GM21367 (cell line): ENCODE measurements at regions not wholly inside any gene's neighbourhood (a gene's known extent, or its start where the extent isn't known, plus 50 kb on each side); places are given as distances from the start of the nearest gene placed in this dataset.
"Not testable (repeated sequence)": the region's sequence is repeated elsewhere in the genome, so short reads cannot be mapped to it uniquely, and the experiment has no call there.

Source experiments
- ATAC-seq: cut with Tn5 transposase; IDR thresholded peaks from one replicate; pipeline ENCODE4 v1.9.1; 2021; ENCODE audit not compliant: unreplicated experiment

GRCh38 chr16:29578898-29579297 lies 72.7 kb upstream of the NPIPB12 start:
- ATAC-seq = not testable (repeated sequence)

DNA sequence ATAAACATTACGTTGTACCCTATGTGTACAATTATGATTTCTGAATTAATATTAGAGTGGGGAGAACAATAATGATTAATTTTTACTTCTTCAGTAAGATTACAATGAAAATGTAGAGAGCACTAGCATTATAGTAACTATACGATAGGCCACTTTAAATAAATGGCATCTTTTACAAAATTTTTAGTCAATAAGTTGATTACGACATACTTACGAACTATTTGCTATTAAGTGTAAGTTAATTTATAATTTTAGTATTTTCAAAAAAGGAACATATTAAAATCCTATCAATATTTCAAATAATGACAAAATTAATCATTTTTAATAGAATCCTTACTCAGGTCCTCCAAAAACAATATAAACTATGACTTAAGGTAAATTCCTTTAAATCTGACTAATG lies 75.6 kb upstream of the NPIPB12 start:
- ATAC-seq = not testable (repeated sequence)

DNA sequence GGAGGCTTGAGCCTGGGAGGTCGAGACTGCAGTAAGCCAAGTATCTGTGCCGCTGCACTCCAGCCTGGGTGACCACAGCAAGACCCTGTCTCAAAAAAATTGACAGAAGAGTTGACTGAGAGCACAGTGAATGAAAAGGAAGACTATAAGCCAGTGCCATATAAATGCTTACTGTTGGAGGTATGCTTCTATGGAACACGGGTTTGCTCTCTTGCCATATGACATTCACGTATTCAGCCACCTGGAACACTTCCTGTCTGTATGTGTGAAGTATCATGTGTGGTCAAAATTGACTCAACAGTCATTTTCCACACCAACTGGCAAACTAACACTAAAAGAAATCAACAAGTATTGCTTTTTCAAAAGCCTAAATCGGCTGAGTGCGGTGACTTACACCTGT lies 71.1 kb upstream of the SPN start:
- not testable (repeated sequence) for ATAC-seq

DNA sequence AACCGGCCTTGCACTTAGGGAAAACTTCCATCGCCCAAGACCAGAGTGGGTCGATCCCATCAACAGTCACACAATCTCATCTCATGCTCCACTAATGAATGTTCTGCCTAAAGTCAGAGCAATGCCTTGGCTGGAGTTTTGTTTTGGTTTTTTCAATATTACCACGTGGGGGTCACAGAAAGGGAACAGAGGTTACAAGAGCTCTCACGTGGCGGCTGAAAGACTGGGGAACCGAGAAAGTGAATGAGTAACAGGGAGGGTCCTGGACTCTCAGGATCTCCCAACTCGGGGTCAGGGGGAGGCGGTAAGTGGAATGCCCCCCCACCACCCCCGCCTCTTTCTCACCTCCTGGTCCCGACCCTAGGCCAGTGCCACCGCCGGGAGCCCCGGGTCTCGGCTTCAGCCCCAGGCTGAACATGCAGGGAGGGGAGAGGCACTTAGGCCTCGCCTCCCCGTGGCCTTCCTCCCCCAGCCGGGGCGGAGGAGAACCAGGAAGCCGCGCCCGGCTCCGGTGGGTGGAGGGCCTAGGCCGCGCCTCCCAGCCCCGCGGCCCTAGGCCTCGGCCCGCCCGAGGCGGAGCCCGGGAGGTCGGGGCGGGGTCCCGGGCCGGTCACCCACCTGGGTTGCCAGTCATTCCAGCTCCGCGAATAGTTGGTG lies 68.7 kb upstream of the SPN start:
- ATAC-seq = peak; percentile 23

GRCh38 chr16:29594926-29595838 lies 67.9 kb upstream of the SPN start:
- peak; percentile 61 for ATAC-seq

DNA sequence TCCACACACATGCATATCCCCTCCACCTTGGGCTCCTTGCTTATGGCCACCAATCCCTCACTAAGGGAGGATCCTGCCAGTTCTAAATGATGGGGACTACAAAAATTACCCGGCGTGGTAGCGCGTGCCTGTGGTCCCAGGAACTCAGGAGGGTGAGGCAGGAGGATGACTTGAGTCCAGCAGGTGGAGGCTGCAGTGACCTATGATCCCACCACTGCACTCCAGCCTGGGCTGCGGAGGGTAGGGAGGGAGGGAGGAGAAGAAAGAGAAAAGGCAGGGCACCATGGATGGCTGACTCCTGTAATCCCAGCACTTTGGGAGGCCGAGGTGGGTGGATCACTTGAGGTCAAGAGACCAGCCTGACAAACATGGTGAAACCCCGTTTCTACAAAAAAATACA lies 66.0 kb upstream of the SPN start:
- ATAC-seq = not testable (repeated sequence)

DNA sequence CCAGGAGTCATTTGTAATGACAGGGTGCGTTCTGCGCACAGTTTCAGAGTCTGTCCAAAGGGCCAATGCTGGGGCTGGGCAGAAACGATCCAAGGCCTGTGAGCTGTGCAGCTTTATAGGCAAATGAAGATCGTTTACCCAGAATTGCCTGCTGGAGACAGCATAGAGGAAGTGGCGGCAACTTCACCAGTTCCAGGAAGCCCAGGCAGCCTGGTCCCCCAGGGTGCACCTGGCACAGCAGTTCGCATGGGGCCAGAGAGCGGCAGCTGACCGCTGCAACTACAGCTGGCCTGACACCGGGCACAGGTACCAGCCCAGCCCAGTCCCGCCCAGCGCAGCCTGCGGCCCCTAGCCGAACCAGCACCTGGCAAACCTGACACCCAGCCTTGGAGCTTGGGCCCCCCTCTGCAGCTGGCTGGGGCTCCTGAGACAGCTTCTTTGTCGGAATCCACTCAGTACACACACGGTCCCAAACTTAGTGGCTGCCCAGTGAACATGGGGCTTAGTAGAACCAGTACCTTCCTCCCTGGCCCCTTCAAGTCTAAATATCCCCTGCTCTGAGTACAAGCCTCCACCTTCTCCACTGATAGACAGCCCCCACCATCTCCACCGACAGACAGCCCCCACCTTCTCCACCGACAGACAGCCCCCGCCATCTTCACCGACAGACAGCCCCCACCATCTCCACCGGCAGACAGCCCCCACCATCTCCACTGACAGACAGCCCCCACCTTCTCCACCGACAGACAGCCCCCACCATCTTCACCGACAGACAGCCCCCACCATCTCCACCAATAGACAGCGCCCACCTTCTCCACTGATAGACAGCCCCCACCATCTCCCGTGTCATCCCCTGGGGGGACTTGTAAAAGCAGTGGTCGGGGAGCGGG lies 62.7 kb upstream of the SPN start:
- not testable (repeated sequence) for ATAC-seq

DNA sequence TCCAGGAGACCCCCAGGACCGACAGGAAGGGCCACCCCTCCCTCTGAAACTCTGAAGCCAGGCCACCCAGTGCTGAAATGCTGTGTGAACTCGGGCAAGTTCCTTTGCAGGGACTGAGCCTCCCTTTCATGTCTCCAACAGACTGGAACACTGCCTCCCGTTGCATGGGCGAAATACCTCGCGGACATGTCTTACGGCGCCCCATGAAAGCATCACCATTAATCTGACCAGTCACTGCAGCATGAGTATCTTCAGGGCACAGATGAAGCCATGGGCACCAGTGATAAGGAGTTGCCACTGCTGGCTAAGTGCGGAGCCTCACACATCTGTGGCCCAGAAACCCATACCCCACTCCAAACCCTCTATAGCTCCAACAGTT lies 60.8 kb upstream of the SPN start:
- ATAC-seq = not testable (repeated sequence)

DNA sequence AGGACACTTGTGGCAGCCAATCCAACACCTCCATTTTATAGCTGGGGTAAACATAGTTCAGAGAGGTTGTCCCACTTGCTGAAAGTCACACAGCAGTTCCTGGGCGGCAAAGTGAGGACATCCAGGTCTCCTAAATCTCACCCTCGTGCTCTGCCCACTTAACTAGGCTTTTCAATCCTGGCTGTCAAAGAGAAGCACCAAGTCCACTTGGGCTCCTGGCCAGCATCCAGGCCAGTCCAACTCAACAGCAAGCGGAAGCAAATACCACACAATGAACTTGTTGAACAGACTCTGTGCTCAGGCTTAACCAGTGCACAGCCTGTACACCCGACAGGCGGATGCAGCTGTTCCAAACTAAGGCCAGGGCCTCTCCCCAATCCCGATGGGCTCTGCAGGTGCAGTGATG lies 60.4 kb upstream of the SPN start:
- ATAC-seq = not testable (repeated sequence)

DNA sequence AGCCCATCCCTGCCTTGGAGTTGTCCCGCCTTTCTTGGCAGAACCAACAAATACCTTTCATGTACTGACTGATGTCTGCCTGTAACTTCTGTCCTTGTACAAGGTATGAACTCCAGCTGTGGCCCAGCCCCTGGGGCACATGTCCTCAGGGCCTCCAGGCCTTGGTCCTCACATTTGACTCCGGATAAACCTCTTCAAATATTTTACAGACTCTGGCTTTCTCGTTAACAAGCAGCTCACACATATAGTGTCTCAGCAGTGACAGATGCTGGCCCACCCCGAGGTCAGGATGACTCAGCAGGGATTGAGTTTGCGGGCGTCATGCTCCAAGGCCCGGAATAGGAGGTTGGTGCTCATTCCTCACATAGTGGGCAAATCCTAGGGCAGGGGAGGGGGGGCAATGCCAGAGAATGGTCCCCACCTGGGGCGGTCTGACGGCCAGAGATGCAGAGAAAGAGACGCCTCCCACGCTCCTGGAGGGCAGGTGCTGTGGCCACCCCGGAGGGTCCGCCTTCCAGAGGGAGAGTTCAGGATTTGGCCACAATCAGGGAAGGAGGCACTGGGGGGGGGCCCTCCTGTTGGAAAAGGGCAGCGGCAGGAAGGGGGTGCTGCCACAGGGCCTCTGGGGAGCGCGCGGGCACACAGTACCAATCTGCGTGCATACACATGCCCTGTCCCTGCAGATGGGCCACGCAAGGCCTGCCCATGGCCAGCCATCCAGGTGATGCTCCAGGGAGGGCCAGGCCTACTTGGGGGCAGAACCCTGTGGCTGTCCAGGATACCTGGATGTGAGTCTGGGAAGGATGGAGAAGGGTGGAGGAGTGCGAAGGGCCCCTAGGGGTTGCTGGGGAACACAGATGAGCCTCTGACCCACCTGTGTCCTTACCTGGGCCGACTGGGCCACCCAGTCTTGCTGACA lies 58.2 kb upstream of the SPN start:
- not testable (repeated sequence) for ATAC-seq

- ATAC-seq = not testable (repeated sequence)
Measured at GRCh38 chr16:29605593-29606205, 57.3 kb upstream of the SPN start.

- not testable (repeated sequence) for ATAC-seq
Measured at GRCh38 chr16:29606669-29607427, 56.2 kb upstream of the SPN start.

GRCh38 chr16:29607428-29607823 lies 55.6 kb upstream of the SPN start:
- ATAC-seq = not testable (repeated sequence)

DNA sequence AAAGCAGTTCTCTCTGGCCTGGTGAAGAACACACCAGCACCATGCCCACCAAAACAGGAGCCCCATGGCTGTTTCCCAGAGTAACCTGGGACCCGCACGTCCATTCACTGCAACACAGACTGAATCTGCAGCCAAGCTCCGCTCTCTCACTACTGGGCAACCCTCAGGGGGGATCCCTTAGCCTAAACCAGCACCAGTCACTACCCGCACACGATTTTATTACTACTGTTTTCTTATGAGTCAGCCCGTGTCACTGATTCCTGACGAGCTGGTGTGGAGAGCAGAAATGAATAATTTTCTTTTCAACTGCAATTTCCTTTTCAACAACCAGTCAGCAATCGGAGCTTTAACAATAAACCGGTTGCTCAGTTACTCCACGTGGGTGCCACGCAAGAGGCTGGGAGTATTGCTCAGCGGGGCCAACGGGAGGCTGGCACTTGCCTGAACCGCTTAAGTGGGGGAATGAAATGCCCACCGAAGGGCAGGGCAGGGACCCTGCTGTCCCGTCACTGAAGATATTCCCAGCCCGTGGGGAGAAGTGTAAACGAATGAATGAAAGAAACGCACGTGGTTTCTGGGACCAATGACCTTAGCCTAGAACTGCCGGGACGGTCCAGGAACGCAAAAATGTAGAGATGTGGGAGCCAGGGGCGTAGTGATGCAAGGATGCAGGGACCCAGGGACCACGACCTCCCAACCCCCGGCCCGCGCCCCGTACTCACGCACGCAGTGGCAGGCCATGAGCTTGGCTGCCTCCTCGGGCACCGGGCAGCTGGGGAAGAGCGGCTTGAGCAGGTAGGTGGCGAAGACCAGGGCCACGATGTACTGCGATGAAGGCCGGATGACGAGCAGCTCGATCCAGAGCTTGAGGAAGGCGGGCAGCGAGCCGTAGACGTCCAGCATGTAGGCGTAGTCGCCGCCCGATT lies 50.4 kb upstream of the SPN start:
- ATAC-seq = peak; percentile 5
